ENCODE measurements at regions not wholly inside any gene's neighbourhood (a gene's known extent, or its start where the extent isn't known, plus 50 kb on each side); places are given as distances from the start of the nearest gene placed in this dataset.
"Not testable (repeated sequence)": the region's sequence is repeated elsewhere in the genome, so short reads cannot be mapped to it uniquely, and the experiment has no call there.

DNA sequence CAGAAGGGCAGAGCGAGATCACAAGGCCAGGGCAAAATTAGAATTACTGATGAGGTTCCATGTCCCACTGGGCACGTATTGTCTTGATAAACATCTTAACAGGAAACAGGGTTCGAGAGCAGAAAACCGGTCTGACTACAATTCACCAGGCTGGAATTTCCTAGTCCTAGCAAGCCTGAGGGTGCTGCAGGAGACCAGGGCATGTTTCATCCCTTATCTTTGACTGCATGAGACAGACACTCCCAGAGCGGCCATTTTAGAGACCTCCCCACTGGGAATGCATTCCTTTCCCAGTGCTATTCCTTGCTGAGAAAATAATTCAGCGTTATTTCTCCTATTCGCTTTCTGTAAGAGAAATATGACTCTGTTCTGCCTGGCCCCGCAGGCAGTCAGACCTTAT is 228.5 kb upstream of the IZUMO3 start:
- intact Hi-C loops (cut with DNase I); DNase-seq; ATAC-seq: not testable (repeated sequence)

DNA sequence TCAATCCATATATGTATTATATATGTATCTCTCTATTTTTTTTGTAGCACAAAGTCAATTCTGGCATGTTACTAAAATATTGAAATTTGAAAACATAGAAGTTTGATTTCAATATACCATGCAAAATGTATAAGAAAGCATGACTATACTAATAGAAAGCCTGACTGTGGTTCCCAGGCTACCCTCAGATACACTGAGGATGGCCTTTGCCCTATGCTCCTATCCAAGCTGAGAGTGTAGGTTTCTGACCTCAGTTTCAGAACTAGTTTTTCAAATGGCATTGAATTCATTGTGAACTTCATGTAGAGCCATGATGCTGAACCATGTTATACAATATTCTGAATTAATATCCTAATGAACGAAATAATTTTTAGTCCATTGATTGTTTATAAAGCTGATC is 220.4 kb upstream of the IZUMO3 start:
- intact Hi-C loops (cut with DNase I) = no loop called here
- ATAC-seq = no peak

DNA sequence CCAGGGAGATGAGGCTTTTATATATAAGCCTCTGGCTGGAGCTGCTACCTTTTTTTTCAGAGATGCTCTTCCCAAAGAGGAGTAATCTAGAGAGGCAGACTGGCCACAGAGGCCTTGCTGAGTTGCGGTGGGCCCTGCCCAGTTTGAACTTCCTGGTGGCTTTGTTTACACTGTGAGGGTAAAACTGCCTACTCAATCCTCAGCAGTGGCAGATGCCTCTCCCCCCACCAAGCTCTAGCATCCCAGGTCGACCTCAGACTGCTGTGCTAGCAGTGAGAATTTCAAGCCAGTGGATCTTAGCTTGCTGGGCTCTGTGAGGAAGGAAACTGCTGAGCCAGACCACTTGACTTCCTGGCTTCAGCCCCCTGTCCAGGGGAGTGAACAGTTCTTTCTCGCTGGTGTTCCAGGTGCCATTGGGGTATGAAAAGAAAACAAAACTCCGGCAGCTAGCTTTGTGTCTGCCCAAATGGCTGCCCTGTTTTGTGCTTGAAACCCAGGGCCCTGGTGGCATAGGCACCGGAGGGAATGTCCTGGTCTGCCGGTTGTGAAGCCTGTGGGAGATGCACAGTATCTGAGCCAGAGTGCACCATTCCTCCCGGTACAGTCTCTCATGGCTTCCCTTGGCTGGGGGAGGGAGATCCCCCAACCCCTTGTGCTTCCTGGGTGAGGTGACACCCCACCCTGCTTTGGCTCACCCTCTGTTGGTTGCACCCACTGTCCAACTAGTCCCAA is 219.5 kb upstream of the IZUMO3 start:
- no peak for DNase-seq

More for the DNA sequence above, 220.4 kb upstream of the IZUMO3 start:
- no peak for DNase-seq

DNA sequence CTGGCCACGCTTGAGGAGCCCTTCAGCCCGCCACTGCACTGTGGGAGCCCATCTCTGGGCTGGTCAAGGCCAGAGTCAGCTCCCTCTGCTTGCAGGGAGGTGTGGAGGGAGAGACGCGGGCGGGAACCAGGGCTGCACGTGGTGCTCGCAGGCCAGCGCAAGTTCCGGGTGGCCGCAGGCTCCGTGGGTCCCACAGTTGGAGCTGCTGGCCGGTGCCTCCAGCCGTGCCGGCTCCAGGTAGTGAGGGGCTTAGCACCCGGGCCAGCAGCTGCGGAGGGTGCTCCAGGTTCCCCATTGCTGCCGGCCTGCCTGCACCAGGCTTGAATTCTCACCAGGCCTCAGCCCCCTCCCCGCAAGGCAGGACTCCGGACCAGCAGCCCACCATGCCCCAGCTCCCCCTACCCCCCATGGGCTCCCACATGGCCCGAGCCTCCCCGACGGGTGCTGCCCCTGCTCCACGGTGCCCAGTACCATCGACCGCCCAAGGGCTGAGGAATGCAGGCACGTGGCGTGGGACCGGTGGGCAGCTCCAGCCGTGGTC is 192.8 kb upstream of the IZUMO3 start:
- DNase-seq = no peak
- intact Hi-C loops (cut with DNase I) = no loop called here
- no peak for ATAC-seq

More for the DNA sequence above, 219.5 kb upstream of the IZUMO3 start:
- intact Hi-C loops (cut with DNase I) = no loop called here
- ATAC-seq = no peak

DNA sequence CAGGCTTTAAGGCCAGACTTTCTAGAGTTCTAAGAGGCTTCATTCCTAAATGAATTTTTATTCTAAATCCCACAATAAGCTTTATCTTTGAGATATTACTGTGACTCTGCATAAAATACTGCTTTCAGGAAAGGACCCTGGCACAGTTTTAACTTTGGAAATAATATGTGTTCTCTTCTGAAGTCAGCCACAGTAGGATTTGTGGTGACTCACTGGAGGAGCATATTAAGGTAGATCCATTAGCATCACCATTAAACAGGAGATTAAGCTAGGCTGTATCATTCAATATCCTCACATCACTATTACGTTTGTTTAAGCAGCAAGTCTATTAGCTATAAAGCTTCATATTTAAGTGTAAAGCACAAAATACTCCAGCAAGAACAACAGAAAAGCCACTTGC is 186.1 kb upstream of the IZUMO3 start:
- intact Hi-C loops (cut with DNase I) = no loop called here
- ATAC-seq (no peak), DNase-seq (no peak)

DNA sequence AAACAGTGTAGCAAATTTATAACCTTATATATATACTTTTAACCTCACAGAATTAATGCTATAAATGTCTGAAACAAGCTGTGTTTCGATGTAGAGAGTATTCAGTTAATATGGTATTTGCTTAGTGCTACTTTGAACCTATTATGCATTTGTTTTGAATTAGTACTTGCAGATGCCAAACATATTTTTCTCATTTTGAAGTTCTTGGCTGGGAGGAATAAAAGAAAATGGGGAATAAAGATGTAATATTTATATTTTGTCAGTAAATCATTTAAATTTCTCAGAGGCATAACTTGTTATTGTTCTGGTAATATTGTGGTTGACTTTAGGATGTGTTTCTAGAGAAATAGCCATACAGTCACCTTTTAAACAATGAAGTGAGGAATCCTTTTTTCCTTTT is 175.9 kb upstream of the IZUMO3 start:
- intact Hi-C loops (cut with DNase I) = no loop called here
- no peak for ATAC-seq
- DNase-seq = no peak

DNA sequence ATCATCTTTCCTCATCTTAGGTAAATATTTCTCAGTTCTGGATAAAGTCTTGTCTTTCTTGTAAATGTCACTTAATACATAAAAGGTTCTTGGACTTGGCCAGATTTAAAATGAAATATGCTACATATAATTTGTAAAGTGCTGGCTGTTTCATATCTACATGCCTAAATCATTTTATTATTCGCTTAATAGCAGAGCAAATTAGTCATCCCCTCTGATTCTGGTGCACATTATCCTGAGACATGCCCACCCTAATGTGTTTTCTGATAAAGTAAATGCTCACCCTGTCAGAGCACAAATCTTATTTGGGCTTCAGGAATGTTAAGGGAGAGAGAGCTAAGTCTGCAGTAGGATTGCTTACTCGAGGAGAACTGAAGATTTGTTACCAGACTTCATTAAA is 166.5 kb upstream of the IZUMO3 start:
- intact Hi-C loops (cut with DNase I) = no loop called here
- DNase-seq = no peak
- ATAC-seq = no peak

DNA sequence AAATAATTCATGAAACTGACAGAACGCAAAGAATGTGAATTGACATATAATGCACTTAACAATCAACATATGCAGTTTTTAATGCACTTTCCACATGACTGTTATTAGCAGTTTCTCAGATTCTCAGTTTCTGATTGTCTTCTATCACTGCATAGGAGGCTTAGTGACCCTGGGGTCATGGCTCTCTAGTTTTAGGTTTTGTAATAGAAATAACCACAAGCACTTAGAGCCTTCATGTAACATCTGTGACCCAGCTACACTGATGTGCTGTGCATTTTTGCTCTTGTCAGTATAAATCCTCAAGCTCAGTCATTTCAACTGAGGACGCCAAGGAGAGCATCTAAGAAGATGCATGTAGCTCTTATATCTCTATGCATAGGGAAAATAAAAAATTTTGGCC is 163.1 kb upstream of the IZUMO3 start:
- intact Hi-C loops (cut with DNase I) = no loop called here
- ATAC-seq = no peak
- DNase-seq = no peak

DNA sequence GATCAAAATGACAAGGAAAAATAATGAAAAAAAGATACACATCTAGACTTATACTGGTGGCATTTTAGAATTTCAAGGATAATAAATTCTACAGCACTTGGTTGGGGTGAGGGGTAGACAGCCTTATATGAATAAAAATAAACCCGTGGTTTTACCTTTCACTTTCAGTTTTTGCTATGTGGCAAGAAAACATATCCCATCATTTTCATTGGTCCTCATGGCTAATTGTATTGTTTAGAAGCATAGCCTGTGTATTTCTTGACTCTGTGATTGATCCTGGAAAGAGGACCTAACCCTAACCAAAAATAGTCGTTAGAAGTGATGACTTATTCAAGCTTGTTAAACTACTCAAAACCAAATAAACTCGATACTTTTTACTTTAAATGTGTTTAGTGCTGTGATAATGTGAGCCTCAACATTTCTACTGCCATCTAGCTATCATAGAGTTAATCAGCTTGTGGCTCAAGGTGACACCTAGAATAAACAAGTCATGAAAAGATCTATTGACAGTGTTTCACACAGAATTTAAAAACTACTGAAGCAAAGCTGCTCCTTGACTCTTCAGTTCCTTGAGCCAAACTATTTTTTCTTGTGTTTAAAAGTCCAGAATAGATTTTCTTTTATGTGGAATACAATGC is 153.3 kb upstream of the IZUMO3 start:
- ATAC-seq (no peak), DNase-seq (no peak)
- intact Hi-C loops (cut with DNase I) = no loop called here

DNA sequence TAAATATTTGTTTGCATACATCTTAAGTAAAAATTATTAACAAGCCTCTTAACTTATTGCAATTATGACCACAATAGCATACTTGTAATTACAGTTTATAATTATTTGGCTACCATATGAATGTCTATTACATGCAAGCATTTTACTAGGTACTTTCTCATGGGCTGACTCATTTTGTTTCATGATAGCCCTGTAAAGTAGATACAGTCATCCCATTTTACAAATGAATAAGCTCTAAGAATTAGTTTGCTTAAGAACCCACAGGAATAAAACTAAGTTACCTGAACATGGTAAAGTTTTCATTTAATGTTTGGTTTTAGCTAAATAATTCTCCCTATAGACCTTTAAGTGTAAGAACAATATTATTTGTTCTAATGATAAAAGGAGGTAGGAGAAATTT is 126.6 kb upstream of the IZUMO3 start:
- intact Hi-C loops (cut with DNase I) = no loop called here
- ATAC-seq = no peak
- DNase-seq = no peak

DNA sequence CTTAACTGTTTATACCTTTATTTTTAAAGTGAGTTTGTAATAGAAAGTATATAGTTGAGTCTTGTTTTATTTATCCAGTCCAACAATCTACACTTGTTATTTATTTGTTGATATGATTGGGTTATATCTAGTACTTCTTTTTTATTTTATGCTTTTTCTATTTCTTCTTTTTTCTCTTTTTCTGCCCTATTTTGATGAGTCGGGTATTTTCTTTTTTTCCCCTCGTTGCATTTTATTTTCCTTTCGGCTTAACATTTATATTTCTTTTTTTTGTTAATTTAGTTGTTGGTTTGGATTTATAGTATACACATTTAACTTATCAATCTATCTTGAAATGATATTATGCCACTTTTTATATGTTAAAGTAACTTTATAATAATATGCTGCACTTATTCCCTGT is 111.7 kb upstream of the IZUMO3 start:
- DNase-seq (no peak), ATAC-seq (no peak)
- intact Hi-C loops (cut with DNase I) = no loop called here

DNA sequence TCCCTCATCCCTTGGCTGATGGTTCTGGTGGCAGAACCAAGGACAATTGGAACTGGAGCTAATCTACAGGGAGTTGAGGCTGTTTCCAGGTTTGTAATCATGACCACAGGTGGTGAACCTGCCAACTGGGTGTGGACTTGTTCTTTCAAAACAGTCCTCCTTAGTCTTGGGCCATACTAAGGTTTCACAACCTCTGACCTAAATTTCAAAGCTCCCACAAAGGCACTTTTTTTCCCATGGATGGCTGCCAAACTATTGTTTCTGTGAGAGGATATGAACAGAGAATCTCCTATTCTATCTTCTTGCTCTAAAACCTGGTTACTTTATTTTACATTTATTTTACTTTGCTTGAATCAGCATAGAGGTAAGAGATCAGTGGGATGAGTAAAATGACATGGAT is 106.5 kb upstream of the IZUMO3 start:
- intact Hi-C loops (cut with DNase I) = no loop called here
- DNase-seq = no peak
- no peak for ATAC-seq

DNA sequence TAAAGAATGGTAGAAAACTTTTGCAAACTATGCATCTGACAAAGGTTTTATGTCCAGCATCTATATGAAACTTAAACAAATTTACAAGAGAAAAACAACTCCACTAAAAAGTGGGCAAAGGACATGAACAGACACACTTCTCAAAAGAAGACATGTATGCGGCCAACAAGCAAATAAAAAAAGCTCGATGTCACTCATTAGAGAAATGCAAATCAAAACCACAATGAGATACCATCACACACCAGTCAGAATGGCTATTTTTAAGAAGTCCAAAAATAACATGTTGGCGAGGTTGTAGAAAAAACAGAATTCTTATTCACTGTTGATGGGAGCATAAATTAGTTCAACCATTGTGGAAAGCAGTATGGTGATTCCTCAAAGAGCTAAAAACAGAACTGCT is 83.1 kb upstream of the IZUMO3 start:
- intact Hi-C loops (cut with DNase I); DNase-seq; ATAC-seq: not testable (repeated sequence)

DNA sequence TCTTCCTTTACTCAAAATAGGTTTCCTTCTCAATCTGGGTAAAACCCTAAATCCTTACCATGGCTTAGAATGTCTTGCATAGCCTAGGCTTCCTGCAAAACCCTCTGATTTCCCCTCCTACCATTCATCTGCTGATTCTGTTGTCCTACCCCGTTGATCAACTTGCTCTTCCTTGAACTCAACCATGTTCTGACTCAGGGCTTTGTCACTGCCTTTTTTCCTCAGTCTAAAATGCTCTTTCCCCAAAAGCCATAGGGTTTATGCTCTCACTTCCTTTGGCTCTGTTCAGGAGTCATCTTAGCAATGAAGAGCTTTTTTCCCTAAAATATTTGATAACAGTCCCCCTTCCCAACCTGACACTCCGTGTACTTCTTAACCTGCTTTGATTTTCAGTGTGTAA is 79.4 kb upstream of the IZUMO3 start:
- intact Hi-C loops (cut with DNase I) = no loop called here
- no peak for DNase-seq
- no peak for ATAC-seq

DNA sequence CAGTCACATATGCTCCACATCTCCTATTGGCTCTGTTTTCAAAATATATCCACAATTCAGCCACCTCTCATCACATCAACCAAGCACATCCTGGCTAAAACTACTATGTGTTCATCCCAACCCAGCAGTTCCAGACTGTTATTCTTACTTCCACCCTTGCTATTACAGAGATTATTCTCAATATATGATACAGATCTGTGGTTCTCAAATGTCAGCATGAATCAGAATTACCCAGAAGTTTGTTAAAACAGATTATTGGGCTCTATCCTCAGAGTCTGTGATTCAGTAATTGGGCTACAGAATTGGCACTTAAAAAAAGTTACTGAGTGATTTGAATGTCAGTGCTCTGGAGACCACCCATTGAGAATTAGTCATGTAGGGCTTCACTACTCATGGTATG is 78.8 kb upstream of the IZUMO3 start:
- ATAC-seq (no peak), DNase-seq (no peak)
- intact Hi-C loops (cut with DNase I) = no loop called here

DNA sequence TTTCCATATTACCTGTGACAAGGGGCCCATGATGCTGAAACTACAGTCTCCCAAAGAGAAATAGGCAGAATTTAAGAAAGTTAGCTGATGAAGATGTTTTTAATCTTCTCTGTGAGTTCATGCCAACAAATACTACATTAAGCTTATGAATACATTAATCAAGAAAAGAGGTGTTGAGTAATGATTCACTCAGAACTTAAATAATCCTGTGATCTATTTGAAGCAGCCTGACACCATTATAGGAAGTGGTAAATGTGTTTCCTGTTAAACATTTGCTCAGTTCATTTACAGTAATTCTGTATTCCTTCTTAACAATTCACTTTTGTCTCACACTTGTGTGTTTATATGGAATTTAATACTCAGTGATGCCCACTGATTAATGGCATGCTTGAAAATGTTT is 75.0 kb upstream of the IZUMO3 start:
- no peak for DNase-seq
- ATAC-seq = no peak
- intact Hi-C loops (cut with DNase I) = no loop called here

DNA sequence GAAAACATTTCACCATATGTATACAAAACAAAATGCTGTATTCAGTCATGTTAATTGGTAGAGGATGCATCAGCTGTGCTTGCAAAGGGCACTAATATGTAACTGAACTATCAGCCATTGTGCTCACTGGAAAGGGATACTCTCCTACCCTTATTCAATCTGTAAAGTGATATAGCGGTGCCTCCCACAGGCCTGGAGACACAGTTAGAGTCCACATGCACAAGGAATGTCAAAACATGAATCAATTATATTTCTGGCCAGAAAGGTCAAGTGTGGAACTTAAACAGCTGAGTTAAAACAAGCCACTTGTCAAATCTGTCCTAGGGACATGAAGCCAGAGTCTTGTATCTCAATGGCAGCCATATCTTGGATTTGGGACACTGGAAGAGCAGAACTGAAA is 71.2 kb upstream of the IZUMO3 start:
- no peak for DNase-seq

DNA sequence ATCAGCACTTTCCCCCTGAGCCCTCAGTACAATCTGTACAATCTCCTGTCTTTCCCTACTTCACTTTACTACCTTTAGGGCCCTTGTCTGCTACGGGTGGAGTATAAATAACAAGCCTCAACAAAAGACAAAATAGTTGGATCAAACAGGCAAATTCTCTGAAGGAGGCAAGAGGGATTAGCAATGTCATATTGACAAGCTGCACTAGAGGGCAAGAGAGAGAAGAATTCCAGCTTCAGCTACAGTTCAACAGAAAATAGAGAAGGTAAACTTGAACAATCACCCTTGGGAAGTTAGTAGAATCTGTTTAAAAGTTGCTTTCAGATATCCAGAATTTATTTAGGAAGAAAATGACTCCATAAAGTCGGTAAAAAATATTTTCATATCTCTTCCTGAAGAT is 68.4 kb upstream of the IZUMO3 start:
- no peak for DNase-seq
- ATAC-seq = no peak
- intact Hi-C loops (cut with DNase I) = no loop called here

More for the DNA sequence above, 71.2 kb upstream of the IZUMO3 start:
- intact Hi-C loops (cut with DNase I) = no loop called here
- ATAC-seq = no peak

DNA sequence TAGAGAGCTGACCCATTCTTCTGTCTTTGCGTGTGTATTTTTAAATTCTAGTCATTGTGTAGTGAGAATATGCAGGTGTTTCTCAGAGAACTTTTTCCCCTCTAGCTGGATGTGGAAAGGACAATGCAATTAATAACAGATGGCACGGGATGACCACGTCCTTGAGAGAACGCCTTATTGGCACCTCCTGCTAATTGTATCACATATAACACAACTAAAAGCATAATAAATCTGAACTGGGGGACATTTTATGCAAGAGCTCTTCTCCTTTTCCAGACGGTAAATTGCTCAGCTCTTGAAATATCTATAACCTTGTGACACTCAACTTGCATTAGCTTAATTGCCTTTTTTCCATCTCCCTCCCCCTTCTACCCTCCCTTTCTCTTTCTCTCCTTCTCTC is 62.9 kb upstream of the IZUMO3 start:
- no peak for DNase-seq
- ATAC-seq = no peak
- intact Hi-C loops (cut with DNase I) = no loop called here

DNA sequence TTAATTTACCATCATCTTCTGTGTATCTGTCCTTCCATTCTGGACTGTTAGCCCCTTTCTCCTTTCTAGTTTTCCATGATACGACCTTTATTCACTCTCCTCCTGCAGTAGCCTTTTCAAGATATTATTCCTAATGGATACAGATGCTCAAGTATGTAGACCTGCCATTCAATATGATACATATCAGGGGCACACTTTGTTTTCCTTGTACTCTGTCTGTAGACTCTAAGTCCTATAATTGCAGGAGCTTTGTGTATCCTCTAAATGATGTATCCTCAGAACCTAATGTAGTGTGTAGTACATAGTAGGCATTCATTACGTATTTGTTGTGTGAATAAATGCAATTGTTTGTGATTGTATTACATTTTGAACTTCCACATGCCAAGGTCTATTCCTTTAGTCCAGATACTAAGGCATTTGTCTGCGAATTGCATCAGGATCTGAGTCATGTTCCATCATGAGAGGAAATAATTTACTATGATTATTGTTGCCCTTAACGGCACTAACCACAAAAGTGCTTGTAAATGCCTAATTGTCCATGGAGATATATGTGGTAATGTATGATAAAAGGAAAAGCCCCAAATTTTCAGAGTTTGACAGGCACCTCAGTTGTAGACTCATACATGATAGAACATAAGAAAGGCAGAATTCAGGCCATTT is 57.1 kb upstream of the IZUMO3 start:
- DNase-seq (no peak), ATAC-seq (no peak)
- intact Hi-C loops (cut with DNase I) = no loop called here
